Middle frontal gyrus (tissue), 1 donor: ENCODE measurements at regions not wholly inside any gene's neighbourhood (a gene's known extent, or its start where the extent isn't known, plus 50 kb on each side); places are given as distances from the start of the nearest gene placed in this dataset.
"Not testable (repeated sequence)": the region's sequence is repeated elsewhere in the genome, so short reads cannot be mapped to it uniquely, and the experiment has no call there.

ENCODE experiments used
- DNase-seq: peaks from one replicate; pipeline ENCODE4 v3.0.0-alpha.2; 2015; ENCODE audit warnings: low spot score; ENCODE audit errors: extremely low spot score

DNA sequence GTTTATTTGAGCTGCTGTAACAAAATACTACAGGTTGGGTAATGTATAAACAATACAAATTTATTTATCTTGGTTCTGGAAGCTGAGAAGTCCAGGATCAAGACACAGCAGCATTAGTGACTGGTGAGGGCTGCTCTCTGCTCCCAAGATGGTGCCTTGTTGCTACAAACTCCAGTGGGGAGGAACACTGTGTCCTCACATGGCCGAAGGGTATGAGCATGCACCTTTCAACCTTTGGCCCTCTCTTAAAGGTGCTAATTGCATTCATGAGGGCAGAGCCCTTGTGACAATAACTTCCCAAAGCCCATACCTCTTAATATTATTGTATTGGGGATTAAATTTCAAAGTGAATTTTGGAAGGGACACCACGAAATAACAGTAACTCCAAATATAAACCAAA lies 55.3 kb upstream of the ATP1B1 start:
- DNase-seq, result no peak

DNA sequence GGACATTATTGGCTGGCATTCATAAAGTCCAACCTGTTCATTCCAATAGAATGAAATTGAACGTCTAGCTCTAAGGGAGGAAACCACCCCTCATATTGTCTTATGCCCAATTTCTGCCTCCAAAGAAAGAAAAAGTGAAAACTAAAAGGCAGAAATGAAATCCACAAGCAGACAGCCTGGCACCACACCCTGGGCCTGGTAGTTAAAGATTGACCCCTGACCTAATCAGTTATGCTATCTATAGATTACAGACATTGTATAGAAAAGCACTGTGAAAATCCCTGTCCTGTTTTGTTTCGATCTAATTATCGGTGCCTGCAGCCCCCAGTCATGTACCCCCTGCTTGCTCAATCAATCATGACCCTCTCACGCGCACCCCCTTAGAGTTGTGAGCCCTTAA lies 54.3 kb upstream of the ATP1B1 start:
- DNase-seq, result not testable (repeated sequence)

DNA sequence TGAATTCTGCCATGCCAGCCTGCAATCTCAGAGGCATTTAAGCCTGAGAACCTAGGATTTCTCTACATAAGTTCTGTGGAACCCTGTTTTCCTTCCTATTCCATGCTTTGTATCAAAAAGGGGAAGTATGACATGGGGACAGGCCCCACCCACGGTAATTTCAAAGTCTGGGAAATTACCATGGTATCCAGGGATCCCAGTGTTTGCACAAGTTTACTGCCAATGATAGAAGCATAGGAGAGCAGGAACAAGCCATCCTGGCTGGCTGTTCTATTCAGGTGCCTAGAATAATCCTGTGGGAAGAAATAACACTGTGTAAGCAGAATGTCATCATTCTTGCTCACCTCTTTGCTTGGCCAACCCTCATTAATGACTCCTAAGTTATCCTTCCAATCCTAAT lies 53.8 kb upstream of the ATP1B1 start:
- DNase-seq, result no peak

DNA sequence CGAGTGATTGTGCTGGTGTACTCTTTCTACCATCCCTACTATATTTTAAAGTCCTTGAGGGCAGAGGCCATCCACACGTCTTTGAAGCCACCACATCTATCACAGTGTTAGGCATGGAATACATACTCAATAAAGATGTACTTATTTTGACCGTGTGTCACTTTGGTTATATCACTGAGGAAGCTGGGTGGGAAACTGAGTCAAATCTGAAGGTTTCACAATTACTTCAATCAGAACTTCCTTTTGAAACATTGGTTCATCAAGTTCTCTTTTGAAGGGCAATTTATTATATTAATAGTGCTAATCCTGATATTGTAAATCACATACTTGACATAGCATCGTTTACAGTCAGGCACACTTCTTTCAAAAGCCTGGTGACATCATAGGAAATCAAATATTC lies 53.3 kb upstream of the ATP1B1 start:
- no peak for DNase-seq
